Stomach smooth muscle (tissue), 2 donors: ENCODE measurements at regions not wholly inside any gene's neighbourhood (a gene's known extent, or its start where the extent isn't known, plus 50 kb on each side); places are given as distances from the start of the nearest gene placed in this dataset.
"Not testable (repeated sequence)": the region's sequence is repeated elsewhere in the genome, so short reads cannot be mapped to it uniquely, and the experiment has no call there.

Source experiments
- H3K27ac ChIP-seq: one replicate; pipeline ENCODE4 v1.7.0; 2013; ENCODE audit warnings: mild to moderate bottlenecking, low read length, inconsistent platforms
- H3K27me3 ChIP-seq, 2 donors: one replicate each; pipeline ENCODE4 v1.7.0; 2013; ENCODE audit warnings: low read length in 2 of 2; ENCODE audit not compliant: insufficient read depth in 2 of 2, control insufficient read depth in 1 of 2
- H3K36me3 ChIP-seq, 2 donors: one replicate each; pipeline ENCODE4 v1.7.0; 2013; ENCODE audit warnings: low read length in 2 of 2; ENCODE audit not compliant: control insufficient read depth in 2 of 2, insufficient read depth in 2 of 2
- H3K4me1 ChIP-seq: one replicate; pipeline ENCODE4 v1.7.0; 2013; ENCODE audit warnings: low read length; ENCODE audit not compliant: control insufficient read depth, insufficient read depth
- H3K4me3 ChIP-seq, 2 donors: one replicate each; pipeline ENCODE4 v1.7.0; 2013; ENCODE audit warnings: low read length in 2 of 2
- H3K9ac ChIP-seq, 2 donors: one replicate each; pipeline ENCODE4 v1.7.0; 2013; ENCODE audit warnings: low read length in 2 of 2, mild to moderate bottlenecking in 1 of 2
- H3K9me3 ChIP-seq, 2 donors: one replicate each; pipeline ENCODE4 v1.7.0; 2013; ENCODE audit warnings: low read length in 2 of 2; ENCODE audit not compliant: control insufficient read depth in 2 of 2
- donor health status: healthy.
- donor health status: Pancreatic carcinoma.

- no peak overlapping the region for H3K9ac ChIP-seq
- H3K36me3 ChIP-seq: no peaks in the 10 kb centered on the region
- no peaks in the 10 kb centered on the region for H3K27me3 ChIP-seq
- no peak overlapping the region for H3K4me3 ChIP-seq
- H3K27ac ChIP-seq: no peak overlapping the region
- H3K9me3 ChIP-seq: no peaks in the 10 kb centered on the region
- H3K4me1 ChIP-seq: no peaks in the 10 kb centered on the region
Measured at GRCh38 chr5:97998941-97999340, 774.5 kb upstream of the RGMB start.

- Histone ChIP-seq H3K4me3 (no peak overlapping the region), H3K9me3 (no peaks in the 10 kb centered on the region), H3K27ac (no peak overlapping the region), H3K9ac (no peak overlapping the region), H3K27me3 (no peaks in the 10 kb centered on the region), H3K4me1 (no peaks in the 10 kb centered on the region), H3K36me3 (no peaks in the 10 kb centered on the region)
Measured at GRCh38 chr5:98004463-98004862, 769.0 kb upstream of the RGMB start.

- no peak overlapping the region for H3K4me3 ChIP-seq
- no peaks in the 10 kb centered on the region for H3K27me3 ChIP-seq
- H3K27ac ChIP-seq: no peak overlapping the region
- H3K36me3 ChIP-seq: no peaks in the 10 kb centered on the region
- H3K4me1 ChIP-seq: no peaks in the 10 kb centered on the region
- H3K9me3 ChIP-seq: no peaks in the 10 kb centered on the region
- no peak overlapping the region for H3K9ac ChIP-seq
Measured at GRCh38 chr5:98016771-98017170, 756.7 kb upstream of the RGMB start.

- not testable (repeated sequence) for H3K27ac ChIP-seq, H3K4me3 ChIP-seq, H3K9me3 ChIP-seq, H3K27me3 ChIP-seq, H3K36me3 ChIP-seq, H3K4me1 ChIP-seq, H3K9ac ChIP-seq
Measured at GRCh38 chr5:98030273-98030672, 743.2 kb upstream of the RGMB start.

- not testable (repeated sequence) for H3K9ac ChIP-seq, H3K4me1 ChIP-seq, H3K27ac ChIP-seq, H3K9me3 ChIP-seq, H3K36me3 ChIP-seq, H3K4me3 ChIP-seq, H3K27me3 ChIP-seq
Measured at GRCh38 chr5:98031036-98031435, 742.4 kb upstream of the RGMB start.

- H3K9ac ChIP-seq: no peak overlapping the region
- H3K27ac ChIP-seq: no peak overlapping the region
- no peaks in the 10 kb centered on the region for H3K9me3 ChIP-seq
- H3K36me3 ChIP-seq: no peaks in the 10 kb centered on the region
- H3K4me3 ChIP-seq: no peak overlapping the region
- no peaks in the 10 kb centered on the region for H3K27me3 ChIP-seq
- no peaks in the 10 kb centered on the region for H3K4me1 ChIP-seq
Measured at GRCh38 chr5:98031496-98031895, 742.0 kb upstream of the RGMB start.

GRCh38 chr5:98031926-98032325, 741.5 kb upstream of the RGMB start:
- Histone ChIP-seq H3K4me3 (no peak overlapping the region), H3K9ac (no peak overlapping the region), H3K27ac (no peak overlapping the region), H3K4me1 (no peaks in the 10 kb centered on the region), H3K36me3 (no peaks in the 10 kb centered on the region), H3K9me3 (no peaks in the 10 kb centered on the region), H3K27me3 (no peaks in the 10 kb centered on the region)

GRCh38 chr5:98041661-98042060, 731.8 kb upstream of the RGMB start:
- Histone ChIP-seq H3K36me3 (no peaks in the 10 kb centered on the region), H3K4me1 (no peaks in the 10 kb centered on the region), H3K9ac (no peak overlapping the region), H3K27me3 (no peaks in the 10 kb centered on the region), H3K4me3 (no peak overlapping the region), H3K9me3 (no peaks in the 10 kb centered on the region), H3K27ac (no peak overlapping the region)

GRCh38 chr5:98042521-98042920, 730.9 kb upstream of the RGMB start:
- Histone ChIP-seq H3K9ac (no peak overlapping the region), H3K36me3 (no peaks in the 10 kb centered on the region), H3K27ac (no peak overlapping the region), H3K9me3 (no peaks in the 10 kb centered on the region), H3K4me3 (no peak overlapping the region), H3K27me3 (no peaks in the 10 kb centered on the region), H3K4me1 (no peaks in the 10 kb centered on the region)

GRCh38 chr5:98042961-98043360, 730.5 kb upstream of the RGMB start:
- H3K4me3 ChIP-seq: no peak overlapping the region
- H3K27ac ChIP-seq: no peak overlapping the region
- H3K9me3 ChIP-seq: no peaks in the 10 kb centered on the region
- H3K4me1 ChIP-seq: no peaks in the 10 kb centered on the region
- H3K9ac ChIP-seq: no peak overlapping the region
- no peaks in the 10 kb centered on the region for H3K36me3 ChIP-seq
- H3K27me3 ChIP-seq: no peaks in the 10 kb centered on the region

- Histone ChIP-seq H3K27me3 (no peaks in the 10 kb centered on the region), H3K27ac (no peak overlapping the region), H3K4me3 (no peak overlapping the region), H3K36me3 (no peaks in the 10 kb centered on the region), H3K9me3 (no peaks in the 10 kb centered on the region), H3K9ac (no peak overlapping the region), H3K4me1 (no peaks in the 10 kb centered on the region)
Measured at GRCh38 chr5:98050583-98050982, 722.9 kb upstream of the RGMB start.

- no peak overlapping the region for H3K27ac ChIP-seq
- H3K36me3 ChIP-seq: no peaks in the 10 kb centered on the region
- no peak overlapping the region for H3K9ac ChIP-seq
- H3K4me3 ChIP-seq: no peak overlapping the region
- H3K27me3 ChIP-seq: no peaks in the 10 kb centered on the region
- no peaks in the 10 kb centered on the region for H3K4me1 ChIP-seq
- no peaks in the 10 kb centered on the region for H3K9me3 ChIP-seq
Measured at GRCh38 chr5:98053170-98053569, 720.3 kb upstream of the RGMB start.
